ENCODE measurements at regions not wholly inside any gene's neighbourhood (a gene's known extent, or its start where the extent isn't known, plus 50 kb on each side); places are given as distances from the start of the nearest gene placed in this dataset.

DNA sequence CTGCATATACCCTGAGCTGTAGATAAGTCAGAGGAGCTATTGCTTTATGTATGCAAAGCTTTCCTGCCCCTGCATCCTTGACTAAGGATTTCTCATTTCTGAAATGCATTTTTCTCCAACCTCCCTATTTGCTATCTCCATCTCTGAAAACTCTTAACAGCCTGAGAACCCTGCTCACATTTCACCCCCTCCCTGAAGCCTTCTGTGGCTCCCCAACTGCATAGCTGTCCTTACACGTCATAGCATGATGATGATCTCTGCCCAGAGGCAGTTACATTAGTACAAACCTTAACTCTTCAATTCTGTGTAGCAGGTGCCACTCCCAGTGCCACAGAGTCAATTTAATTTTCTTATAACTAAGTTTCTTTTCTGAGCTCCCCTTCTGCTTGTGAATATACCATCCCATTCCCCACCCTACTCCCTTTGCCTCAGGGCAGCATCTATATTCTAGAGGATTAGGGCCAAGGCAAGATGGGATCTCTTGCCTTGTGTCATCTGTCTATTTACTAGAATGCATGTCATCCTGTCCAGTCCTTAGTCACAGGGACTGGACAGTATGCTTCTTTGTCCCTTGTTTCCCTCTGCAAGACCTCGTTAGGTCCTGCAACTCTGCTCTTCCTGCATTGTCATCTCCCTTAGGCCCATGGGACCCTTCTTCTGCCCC is 149.7 kb upstream of the SPRY4 start:
- DNase-seq (ENCODE audit: low read depth): no peak

DNA sequence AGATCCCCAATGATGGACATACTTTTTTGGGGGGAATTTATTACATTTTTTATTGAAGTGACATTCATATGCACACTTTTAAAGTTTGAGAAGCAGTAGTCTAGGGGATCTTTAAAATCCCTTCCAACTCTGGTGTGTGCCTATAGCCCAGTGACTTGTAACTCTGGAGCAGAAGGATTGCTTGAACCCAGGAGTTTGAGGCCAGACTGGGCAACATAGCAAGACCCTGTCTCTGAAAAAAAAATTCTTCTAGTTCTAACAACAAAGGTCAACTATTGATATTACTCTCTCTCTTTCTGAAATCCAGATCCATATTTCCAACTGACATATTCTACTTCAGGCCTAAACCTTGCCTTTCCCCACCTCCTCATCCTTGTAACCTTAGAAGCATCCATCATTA is 148.2 kb upstream of the SPRY4 start:
- no peak for DNase-seq (ENCODE audit: low read depth)

DNA sequence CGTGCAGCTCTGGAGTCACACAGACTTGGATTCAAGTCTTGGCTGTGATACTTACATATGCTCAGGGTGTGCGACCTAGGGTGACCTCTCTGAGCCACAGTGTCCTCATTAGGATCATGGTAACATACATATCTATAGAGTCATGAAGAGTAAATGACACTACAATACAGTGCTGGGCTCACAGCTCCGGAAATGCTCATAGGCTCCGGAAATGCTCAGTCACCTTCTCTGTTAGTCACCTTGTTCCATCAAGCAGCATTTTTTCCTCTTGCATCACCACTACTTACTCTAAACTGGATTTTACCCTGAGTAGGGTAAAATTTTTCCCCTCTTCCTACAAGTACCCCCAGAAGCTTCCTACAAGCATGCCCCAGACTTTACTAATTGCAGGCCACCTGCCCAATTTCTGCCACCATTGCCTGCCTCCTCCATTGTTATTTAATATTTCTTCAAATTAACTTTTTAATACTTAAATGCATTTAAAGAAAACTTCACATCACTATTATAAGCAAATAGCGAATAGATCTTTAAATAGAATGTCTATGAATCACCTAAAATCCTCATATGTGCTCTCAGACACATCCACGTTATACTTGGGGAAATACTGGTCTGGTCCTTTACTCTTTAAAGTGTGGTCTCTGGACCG is 147.6 kb upstream of the SPRY4 start:
- peak; percentile 10 for DNase-seq (ENCODE audit: low read depth)

DNA sequence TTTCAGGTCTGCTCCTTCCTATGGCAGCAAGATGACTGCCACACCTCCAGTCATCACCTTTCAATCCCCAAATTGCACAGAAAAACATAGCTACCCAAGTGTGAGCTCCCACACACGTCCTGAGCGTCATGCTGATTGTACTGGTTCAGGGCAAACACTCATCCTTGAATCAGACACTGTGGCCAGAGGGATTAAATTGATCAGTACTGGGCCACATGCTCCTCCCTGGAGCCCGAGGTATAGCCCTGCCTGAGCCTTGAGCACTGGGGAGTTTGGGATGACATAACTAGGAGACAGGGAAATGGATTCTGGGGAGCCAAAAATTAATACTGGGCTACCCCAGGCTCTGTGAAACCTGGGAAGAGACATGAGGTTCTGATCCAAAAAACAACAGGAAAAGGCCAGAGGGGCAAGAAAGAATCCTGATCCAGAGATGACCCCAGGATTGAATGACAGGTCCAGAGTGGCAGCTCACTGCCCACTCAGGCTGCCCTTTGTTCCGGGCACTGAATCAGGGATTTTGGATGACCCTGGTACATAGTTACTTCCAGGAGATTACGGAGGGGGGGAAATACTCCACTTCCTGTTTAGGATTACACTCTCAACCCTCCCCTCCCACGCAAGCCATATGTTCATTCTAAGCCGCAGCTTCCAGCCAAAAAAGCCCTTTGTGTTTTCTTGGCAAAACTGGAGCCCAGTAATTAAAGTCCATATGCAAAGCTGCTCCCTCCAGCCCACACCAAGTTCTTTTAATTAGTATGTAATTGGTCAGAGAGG is 141.6 kb upstream of the SPRY4 start:
- no peak for DNase-seq (ENCODE audit: low read depth)

DNA sequence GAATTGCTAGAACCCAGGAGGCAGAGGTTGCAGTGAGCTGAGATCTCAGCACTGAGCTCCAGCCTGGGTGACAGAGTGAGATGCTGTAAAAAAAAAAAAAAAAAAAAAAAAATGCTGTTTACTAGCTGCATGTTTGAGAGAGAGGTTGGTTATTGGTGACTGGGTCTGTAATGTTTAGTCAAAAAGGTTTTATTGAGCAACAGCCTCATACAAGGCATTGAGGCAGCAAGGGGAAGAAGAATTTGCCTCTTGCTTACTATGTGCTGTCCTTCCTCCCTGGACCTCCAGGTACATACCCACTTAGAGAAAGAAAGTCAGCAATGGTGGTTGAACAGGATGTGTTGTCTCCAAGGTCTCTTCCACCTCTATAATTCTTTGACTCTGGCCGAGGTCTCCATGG is 140.7 kb upstream of the SPRY4 start:
- no peak for DNase-seq (ENCODE audit: low read depth)

DNA sequence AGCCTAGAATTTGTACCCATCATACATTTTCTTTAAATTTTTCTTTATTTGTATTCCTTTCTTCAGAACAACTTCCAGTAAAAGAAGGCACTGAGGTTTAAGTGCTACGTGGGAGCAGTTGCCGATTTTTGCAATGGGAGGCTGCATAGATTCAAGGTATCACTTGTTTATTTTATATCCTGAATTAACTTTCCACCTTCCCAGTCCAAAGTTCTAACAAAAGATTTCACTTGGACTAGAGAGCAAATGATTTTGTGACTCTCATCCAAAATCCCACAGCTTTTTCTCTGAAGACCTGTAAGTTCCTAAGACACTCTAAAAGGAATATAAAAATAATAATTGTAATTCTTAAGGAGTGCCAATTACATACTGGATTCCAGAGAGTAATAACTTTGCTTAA is 139.1 kb upstream of the SPRY4 start:
- DNase-seq (ENCODE audit: low read depth): no peak

DNA sequence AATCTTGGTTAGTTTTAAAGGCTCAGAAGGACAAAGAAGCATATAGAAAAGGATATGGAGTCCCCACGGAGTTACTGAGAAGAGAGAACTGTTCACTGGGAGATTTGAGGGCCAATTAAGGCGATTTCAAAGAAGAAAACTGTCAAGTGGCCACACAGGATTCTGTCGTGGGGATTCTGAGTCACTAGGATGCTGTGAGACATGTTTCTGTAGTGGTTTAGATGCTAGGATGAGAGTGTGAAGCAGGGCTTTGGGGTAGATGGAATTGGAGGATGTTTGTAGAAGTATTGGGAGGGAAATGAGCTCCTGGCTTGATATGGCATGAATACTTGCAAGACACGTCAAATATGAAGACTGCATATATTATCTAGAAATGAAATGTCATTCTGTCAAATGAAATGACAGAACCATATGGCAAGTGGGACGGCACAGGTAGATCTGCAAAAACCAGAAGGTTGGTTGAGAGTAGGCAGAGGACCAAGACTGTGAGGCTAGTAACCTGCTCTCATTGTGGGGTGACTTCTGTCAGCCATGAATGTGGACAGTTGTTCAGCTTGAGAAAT is 136.3 kb upstream of the SPRY4 start:
- DNase-seq (ENCODE audit: low read depth): no peak

DNA sequence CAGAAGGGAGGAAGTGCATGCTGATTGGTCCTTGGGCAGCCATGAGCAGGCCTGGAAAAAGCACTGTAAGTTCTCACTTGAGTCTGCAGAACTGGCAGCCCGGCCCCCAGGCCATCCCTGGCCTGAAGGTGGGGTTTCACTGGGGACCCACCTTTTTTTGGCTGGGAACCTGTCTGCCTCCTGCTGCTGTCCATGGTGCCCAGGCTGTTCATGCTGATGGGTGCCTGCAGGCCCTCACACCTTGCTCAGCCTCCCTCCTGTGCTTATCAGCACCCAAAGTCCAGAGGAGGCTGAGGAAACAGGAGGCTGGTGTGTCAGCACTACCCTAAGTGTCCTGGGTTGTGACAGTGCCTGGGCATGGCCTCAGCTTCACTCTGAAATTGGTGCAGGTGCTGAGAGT is 134.4 kb upstream of the SPRY4 start:
- DNase-seq (ENCODE audit: low read depth): no peak

DNA sequence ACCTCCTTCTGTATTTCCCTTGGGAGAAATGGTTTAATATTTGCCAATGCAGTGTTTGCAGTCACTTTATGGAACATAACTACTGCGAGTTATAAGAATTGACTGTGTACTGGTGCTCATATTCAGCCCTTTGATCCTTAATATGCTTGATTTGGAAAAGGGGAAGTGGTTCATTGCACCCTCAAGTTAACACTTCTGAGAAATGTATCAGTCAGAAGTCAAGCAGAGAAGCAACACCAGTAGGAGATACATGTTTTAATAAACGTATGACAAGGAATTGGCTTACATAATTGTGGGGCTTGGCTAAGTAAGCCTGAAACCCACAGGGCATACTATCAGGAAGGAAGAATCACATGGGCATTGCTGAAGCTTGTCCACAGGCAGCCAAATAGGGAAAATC is 131.0 kb upstream of the SPRY4 start:
- no peak for DNase-seq (ENCODE audit: low read depth)

DNA sequence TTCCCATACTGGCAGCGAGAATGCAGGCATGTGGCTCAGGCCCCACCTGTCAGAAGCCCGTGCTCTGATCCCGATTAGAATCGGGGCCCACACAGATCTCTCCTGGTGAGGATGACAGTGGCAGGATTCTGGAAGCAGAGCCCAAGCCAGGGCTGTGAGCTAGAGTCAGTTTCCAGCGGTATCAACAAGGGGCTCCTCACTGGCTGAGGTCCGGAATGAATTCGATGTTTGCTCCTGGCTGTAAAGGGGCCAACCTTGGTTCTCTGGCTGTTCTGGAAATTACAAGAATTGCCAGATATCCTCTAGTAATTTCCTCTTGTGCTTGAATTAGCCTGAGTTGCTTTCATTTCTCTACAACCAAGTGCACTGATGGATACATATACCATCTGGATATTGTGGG is 129.1 kb upstream of the SPRY4 start:
- no peak for DNase-seq (ENCODE audit: low read depth)

DNA sequence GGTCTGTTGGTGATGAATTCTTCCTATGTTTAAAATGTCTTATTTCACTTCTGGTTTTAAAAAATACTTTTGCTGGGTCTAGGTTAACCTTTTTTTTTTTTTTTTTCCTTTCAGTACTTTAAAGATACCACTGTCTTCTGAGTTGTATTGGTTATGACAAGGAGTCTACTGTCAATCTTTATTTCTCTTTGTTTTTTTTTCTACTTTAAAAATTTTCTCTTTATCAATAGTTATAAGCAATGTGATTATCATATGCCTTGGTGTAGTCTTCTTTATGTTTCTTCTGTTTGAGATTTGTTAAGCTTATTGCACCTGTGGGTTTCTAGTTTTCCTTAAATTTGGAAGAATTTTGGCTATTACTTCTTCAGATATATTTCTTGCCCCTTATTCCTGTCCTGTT is 125.6 kb upstream of the SPRY4 start:
- DNase-seq (ENCODE audit: low read depth): no peak

DNA sequence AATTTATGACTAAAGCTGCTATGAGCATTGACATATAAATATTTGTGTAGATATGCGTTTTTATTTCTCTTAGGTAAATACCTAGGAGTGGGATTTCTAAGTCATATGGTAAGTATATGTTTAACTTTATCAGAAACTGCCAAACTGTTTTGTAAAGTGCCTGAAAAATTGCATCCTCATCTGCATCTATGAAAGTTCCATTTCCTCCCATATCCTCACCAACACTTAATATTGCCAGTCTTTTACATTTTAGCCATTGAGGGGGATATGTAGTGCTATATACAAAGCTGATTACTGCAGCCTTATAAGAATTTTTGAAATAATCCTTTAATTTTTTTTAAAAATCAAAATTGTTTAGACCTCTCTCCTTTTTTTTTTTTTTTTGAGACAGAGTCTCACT is 123.1 kb upstream of the SPRY4 start:
- no peak for DNase-seq (ENCODE audit: low read depth)

DNA sequence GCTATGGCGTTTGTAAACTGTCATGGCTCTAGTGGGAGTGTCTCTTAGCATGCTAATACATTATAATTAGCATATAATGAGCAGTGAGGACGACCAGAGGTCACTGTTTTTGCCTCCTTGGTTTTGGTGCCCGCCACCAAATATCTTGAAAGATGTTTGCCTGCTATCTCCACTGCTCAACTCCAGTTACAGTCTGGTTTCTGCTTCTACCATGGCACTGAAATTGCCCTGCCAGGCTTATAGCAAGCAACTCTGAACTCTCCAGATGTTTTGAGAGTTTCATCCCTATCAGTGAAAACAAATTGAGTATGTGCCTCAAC is 122.1 kb upstream of the SPRY4 start:
- DNase-seq (ENCODE audit: low read depth): no peak

DNA sequence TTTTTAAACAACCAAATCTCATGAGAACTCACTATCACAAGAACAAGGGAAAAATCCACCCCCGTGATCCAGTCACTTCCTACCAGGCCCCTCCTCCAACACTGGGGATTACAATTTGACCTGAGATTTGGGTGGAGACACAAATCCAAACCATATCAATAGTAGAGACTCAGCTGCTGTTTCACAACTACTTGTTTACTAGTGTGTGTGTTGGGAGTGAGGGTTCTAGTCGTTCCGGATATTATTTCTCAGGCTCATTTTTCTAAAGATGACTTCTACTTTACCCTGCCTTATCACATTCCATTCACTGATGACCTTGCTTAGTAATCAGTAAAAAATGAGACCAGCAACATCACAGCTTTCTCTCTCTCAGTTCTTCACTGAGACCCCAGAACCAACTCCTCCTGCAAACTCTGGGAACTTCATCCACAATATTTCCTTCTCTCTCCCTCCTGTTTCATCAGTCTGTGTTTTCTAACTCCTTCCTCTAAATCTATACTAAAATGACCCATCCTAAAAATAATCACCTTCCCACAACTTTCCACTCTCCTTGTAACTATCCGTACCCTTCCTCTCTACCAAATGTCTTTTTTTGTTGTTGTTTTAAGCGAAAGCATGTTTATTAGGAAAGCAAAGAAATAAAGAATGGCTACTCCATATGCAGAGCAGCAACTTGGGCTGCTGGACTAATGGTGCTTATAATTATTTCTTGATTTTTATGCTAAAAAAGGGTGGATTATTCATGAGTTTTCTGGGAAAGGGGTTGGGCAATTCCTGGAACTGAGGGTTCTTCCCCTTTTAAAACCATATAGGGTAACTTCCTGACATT is 121.5 kb upstream of the SPRY4 start:
- no peak for DNase-seq (ENCODE audit: low read depth)

DNA sequence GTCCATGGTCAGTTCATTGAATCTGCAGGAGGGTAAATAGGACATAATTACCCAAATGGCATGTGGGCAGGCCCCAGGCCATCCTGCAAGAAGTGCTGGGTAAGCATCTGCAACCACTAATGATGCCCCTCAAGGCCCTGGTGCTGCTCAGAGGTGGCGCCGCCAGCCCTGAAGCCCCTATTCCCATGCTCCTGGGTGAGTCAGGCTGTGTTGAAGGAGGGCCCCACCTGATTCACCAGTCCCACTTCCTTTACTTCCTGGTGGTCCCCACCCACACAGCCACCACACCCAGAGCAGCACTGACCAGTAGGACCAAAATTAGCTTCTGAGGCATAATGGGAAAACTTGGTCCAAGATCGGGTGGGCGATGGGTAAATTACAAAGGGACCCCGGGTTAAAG is 120.4 kb upstream of the SPRY4 start:
- no peak for DNase-seq (ENCODE audit: low read depth)

DNA sequence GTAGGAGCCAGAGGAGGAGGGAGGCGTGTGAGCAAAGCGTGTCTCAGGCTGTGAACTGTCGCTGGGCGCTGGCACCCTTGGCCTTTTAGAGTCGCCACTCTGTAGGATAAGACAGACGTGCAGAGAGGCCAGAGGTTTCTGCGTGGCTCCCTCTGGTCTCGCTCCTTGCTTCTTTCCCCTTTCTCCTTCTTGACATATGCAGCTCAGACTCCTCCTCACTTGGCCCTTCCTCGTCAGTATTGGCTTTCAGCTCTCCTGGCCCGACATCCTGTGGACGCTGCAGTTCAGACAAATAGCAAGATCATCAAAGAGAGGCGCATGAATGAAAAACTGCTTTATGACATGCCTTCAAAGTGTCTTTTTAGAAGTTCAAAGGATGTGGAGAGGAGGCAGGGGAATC is 116.8 kb upstream of the SPRY4 start:
- no peak for DNase-seq (ENCODE audit: low read depth)

DNA sequence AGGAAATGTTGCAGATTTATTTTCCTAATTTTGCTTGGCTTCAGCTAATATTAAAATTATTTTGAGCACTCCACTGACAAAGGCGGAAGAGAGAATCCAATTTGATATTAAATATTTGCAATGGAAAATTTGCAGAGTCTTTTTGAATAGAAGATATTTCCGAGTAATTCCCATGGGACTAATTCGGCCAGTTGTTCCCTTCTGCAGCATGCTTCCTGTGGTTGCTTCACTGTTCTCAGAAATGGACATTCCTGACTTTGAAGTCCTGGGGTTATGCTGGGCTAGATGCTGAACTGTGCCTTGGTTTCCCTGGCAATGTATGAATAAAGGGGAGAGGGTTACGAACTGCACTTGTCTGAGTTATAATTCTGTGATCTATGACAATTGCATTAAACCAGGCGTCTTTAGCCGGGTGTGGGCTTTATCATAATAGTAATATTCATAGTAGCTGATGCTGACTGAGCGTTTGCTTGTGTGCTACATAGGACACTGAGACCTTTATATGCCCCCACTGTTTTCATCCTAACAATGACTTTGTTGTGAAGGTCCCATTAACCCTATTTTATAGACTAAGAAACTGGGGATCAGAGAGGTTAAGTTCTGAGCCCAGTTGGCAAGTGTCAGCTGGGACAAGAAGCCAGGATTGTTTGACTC is 114.5 kb upstream of the SPRY4 start:
- DNase-seq (ENCODE audit: low read depth): no peak

DNA sequence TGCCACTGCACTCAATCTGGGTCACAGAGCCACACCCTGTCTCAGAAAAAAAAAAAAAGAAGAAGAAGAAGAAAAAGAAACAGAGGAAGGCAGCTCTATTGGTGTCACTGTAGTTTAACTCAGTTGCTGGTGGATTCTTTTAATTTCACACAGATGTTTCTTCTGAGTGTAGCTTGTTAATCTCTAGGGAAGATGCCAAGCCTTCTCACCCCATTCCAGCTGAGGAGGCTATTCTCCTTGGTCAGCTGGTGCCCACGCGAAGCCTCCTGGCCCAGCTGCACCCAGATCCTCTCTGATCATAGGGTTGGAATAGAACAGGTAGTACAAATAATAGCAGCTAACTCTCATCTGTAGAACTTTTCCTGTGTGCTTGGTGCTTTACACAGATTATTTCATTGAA is 113.8 kb upstream of the SPRY4 start:
- DNase-seq (ENCODE audit: low read depth): no peak

DNA sequence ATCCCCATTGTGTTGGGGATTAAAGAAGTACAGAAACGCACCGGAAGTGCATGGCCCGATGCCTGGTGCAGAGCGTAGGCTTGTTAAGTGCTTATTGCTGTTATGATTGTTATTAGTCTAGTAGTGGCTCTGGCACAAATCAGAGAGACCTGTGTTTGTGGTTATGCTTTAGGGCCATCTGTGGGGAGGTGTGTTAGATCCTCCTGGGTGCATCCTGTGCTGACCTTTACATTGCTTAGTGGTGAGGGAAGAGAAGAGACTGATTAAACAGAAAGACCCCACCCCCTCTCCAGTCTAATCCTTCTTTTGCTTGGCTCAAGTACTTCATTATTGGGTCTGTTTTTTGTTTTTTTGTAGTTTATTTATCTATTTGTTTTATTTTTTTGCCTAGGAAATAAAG is 112.7 kb upstream of the SPRY4 start:
- DNase-seq (ENCODE audit: low read depth): no peak

DNA sequence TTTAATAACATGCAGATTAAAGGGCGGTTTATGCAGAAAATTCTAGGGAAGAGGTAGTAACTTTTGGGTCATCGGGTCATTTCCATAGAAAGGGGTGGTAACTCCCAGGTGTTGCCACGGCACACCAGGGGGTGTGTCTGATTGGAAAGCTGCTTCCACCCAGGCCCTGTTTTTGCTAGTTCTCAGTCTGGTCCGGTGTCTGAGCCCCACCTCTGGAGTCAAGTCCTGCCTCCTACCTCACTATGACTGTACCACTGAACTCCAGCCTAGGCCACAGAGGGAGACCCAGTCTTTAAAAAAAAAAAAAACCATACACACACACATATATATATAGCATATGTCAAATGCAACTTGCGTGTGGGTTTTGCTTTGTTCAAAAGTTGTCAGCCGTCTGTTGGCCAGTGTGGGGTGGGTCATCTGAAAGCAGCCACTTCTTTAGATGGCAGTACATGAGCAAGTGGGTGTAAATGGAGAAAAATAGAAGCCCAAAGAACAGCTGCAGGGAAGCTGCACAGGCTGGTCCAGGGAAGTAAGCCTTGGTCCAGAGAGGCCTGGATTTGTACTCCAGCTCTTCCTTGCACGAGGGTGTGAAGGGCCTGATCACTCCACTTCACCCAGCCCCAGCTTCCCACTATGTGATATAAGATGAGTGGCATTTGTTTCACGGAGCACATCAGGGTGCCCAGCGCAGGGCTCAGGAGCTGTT is 110.7 kb upstream of the SPRY4 start:
- DNase-seq (ENCODE audit: low read depth): no peak

DNA sequence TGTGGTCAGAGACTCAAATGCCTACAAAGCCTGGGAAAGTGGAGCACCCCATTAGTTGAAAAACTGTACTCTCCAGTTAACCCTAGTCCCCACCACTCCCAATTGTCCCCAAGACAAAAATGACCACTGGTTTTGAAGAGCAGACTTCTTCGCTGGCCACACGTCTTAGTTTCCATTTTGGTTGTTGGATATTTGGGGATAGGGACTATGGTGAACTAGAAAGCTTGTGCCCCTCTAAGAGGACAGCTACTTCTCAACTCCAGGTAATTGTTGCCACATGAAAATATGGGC is 109.4 kb upstream of the SPRY4 start:
- DNase-seq (ENCODE audit: low read depth): no peak

All from T follicular helper cell (primary cell).